ENCODE measurements at regions not wholly inside any gene's neighbourhood (a gene's known extent, or its start where the extent isn't known, plus 50 kb on each side); places are given as distances from the start of the nearest gene placed in this dataset.

DNA sequence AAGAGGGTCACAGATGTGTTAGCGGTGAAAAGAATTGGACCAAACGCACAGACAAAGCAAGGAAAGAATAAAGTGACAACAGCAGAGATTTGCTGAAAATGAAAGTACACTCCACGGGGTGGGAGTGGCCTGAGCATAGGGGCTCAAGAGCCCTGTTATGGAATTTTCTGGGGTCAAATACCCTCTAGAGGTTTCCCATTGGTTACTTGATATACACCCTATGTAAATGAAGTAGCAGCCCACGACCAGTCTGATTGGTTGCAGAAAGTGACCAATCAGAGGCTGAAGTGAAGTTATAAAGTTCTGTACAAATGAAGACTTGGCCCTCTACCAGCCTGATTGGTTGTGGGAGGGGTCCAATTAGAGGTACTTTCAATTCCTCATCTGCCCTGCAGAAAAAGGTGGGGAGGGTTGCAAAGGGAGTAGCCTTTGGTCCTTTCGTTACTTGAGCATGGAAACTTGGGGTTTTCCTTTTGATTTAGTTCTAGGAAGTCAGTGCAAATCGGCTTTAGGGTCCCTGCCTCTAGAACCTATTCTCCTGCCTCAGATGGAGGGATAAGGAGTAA lies 125.6 kb upstream of the PRPS1L1 start:
- no peak for DNase-seq (ENCODE audit: low read depth, low spot score)

DNA sequence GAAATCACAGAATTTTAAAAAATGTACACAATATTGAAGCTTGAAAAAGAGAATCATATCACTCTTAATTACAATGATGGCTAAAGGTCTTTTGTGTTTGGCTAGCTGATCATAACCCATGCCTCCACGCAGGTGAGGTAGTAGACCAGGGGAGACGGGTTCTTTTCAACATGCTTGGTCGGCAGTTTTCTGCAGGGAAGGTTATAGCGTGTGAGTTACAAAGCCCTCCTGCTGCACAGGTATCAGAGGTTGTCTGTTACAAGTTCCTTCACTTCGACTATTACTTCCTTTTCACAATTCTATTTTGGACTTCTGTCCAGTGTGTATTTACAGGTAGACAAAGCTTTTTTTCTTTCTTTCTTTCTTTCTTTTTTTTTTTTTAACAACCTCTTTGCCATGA lies 127.1 kb upstream of the PRPS1L1 start:
- DNase-seq (ENCODE audit: low read depth, low spot score): no peak

DNA sequence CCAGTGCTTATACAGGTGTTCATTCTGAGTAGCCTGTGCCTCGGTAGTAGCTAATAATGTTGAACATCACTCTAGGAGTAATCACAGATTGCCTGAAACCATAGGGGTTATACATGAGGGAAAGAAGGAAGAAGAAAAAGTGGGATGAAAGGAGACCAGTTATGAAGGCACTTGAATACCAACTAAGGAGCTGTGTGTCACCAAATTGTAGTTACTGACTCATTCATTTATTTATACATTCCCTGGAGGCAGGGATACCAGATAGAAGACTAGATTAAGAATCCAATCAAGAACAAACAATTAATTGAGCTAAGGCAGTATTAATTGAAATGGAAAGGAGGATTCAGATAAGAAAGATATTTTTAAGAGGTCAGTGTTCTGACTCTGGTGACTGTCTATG lies 129.6 kb upstream of the PRPS1L1 start:
- DNase-seq (ENCODE audit: low read depth, low spot score): no peak

DNA sequence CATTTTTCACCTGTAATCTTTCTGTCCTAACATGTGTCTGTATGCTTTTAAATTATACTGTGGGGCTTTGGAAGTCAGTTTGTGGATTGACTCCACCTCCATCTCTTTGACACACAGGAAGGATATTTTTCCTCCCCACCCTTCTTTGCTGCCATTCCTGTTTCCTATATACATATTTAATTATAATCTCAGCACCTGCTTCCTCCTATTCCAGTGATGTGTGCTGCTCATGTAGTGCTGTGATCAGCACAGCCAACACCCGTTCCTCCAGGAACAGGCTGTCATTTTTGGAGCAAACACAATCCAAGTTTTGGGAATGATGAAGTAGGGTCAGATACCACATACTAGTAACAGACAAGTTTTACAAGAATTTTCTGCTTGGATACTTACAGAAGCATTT lies 135.0 kb upstream of the PRPS1L1 start:
- DNase-seq (ENCODE audit: low read depth, low spot score): no peak

DNA sequence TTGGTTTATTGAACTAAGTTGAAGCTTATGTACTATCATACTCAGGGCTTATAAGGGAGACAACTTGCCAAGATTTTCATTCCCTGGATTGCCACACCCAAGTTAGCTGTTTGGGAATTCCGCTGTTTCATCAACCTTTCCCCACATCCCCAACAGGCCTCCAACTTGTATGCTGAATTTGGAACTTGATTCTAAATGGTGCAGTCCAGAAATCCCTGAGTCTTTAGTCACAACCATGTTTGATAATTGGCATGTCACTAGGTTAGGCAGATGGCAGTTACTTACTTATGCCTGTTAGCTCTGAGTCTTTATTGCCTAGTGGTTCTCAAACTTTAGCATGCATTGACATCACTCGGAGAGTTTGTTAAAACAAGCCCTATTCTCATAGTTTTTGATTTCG lies 135.4 kb upstream of the PRPS1L1 start:
- no peak for DNase-seq (ENCODE audit: low read depth, low spot score)

DNA sequence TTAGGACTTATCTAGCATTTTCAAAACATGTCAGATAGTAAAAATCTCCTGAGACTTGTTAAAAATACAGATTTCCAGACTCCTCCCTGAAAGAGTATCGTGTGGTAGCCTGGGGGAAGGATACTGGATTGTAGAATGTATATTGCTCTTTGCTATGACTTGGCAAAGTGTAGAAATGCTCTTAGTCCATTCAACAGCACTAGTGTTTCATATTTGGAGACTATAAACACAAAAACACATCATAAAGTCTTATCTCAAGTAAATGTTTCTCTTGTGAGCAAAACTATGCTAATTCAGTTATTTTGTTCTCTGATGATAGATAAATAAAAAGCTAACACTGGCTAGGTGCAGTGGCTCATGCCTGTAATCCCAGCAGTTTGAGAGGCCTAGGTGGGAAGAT lies 137.5 kb upstream of the PRPS1L1 start:
- no peak for DNase-seq (ENCODE audit: low read depth, low spot score)

DNA sequence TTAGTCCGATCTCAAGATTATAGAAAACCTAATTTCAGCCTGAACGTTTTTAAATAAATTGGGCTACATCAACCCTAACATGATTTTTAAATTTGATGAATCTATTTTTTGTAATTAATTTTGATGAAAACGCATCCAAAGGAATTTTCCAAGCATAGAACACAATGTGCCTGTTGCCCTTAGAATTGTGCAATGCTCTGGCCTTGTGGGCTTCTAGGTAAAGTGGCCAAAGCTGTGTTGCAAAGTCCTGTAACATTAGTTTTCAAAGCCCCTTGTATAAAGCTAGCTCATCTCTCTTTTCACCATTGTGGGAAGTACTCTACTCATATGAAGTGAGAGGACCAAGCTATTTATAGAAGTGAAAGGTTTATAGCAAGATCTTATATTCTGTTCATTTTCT lies 138.4 kb upstream of the PRPS1L1 start:
- DNase-seq (ENCODE audit: low read depth, low spot score): no peak

DNA sequence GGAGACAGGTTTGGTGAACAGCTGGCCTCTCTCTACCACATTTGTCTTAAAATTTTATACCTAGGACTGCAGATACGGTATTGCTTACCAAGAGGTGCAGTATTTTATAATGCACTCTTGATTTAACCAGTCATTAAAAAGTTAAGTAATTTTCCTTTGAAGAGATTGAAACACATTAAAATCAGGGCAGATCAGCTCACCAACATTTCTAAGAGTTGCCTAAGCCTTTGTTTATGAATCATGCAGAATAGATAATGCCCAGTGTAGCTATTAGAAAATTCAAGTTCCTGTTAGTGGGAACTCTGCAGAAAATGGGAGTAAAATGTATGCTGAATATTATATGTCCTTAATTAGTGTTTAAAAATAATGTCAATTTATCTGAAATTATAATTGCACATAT lies 140.2 kb upstream of the PRPS1L1 start:
- no peak for DNase-seq (ENCODE audit: low read depth, low spot score)

DNA sequence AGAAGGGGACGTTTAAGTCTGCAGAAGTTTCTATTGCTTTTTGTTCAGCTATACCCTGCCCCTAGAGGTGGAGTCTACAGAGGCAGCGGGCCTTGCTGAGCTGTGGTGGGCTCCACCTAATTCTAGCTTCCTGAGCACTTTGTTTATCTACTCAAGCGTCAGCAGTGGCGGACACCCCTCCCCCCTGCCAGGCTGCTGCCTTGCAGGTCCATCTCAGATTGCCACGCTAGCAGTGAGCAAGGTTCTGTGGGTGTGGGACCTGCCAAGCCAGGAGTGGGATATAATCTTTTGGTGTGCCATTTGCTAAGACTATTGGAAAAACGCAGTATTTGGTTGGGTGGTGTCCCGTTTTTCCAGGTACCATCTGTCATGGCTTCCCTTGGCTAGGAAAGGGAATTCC lies 147.3 kb upstream of the PRPS1L1 start:
- DNase-seq (ENCODE audit: low read depth, low spot score): no peak

DNA sequence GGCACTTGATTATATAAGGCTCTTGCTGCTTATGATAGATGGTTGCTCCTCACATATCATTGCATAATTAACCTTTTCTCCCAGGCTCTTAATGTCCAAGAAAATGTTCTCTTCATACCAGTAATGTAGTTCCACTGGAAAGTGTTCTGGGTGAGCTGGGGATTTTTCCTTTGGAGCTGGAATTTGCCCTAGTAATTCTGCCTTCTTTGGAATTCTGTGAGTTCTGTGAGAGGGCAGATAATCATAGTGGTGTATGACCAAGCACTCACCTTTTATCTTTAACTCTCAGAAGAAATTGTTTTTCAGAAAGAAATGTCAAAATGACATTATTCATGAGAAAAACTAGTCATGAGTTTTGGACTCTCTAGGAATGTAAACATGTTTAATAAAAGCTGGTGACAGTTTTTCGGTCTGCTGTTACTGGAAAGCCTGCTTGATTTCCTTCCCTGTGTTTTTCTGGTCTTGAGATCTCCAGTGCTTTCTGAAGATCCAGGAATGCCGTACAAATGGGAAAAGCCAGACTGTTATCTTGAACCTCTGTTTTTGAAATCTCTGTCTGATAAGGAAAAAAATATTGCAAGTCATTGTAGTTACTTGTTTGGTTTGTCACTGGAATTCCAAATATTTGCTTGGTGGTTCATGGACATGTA lies 148.3 kb upstream of the PRPS1L1 start:
- no peak for DNase-seq (ENCODE audit: low read depth, low spot score)

DNA sequence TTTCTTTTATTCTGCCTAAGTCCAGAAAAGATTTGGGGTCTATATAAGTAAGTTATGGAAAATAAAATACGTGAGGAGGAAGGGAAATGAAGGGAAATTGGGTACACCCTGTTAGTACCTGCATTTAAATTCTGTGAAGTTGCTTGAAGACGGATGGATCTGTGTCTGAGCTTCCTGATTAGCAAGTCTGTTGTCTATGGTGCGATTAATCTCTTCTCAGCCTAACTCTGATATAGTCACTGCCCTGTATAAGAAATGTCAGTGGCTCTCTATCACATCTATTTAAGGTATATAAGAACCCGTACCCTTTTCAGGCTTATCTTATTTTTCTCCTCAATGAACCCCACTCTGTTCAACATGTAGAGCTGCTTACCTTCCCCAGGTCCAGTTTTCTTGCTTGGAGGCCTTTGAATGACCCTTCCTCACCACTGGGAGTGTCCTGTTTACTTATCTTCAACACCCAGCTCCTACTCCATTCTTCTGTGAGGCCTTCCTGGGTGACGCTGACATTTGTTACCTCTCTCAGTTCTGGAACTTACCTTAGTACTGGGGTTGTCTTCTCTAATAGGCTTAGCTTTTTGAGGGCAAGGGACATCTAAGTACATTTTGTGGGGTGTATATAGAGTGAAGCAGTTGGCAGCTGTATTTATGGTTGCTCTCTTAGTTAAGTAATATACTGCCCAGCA lies 149.6 kb upstream of the PRPS1L1 start:
- no peak for DNase-seq (ENCODE audit: low read depth, low spot score)

DNA sequence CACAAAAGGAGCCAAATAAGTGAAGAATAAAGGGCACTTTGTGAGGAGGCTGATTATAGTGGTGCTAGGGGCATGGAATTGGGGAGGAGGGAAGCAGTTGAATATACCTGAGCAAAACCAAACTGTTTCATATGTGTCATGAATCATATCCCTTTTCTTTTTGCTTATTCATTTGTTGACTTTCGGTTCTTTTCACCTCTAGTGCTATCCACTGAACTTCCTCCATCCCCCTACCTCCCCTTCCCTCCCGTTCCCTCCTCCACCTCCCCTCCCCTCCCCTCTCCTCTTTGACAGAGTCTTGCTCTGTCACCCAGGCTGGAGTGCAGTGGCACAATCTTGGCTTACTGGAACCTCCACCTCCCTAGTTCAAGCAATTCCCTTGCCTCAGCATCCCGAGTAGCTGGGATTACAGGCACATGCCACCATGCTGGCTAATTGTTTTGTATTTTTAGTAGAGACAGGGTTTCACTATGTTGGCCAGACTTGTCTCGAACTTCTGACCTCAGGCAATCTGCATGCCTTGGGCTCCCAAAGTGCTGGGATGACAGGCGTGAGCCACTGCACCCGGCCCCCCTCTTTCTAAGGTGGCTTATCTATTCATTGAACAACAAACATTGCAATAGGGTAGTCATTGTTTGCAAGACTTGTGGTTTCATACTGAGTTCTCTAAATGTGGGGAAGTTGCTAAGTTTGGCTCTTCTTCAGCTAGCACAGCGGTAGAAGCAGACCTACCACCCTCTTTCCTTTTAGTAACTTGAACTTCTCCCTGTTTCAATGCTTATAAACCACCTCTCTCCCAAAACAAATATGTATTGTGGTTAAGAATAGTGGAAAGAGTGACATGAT lies 150.4 kb upstream of the PRPS1L1 start:
- peak; percentile 4 for DNase-seq (ENCODE audit: low read depth, low spot score)

DNA sequence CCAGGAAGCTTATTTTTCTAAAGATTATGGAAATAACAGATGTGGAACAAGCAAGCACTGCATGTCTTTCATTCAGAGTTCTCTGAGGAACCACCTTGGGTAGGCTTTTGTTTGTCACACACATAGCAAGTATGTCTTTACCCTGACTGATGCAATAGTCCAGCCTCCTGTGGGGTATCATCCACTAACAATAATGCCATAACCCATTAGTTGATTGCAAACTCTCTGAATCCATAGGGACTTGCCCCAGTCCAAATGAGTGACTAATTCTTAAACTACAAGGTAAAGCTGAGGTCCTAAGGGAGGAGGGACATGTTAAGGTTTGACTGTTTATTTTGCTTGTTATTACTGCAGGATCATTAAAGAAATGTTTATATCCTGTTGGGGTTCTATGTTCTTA lies 151.4 kb upstream of the PRPS1L1 start:
- no peak for DNase-seq (ENCODE audit: low read depth, low spot score)

DNA sequence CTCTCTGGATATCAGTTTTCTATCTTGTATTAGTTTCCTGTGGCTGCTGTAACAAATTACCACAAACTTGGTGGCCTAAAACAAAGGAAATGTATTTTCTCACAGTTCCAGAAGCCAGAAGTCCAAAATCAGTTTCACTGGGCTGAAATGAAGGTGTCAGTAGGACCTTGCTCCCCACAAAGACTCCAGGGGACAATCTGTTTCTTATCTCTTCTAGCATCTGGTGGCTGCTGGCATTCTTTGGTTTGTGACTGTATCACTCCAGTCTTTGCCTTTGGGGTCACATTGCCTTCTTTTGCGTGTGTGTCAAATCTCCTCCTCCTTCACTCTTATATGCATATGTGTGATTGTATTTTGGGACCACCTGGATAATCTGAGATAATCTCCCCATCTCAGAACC lies 153.0 kb upstream of the PRPS1L1 start:
- no peak for DNase-seq (ENCODE audit: low read depth, low spot score)

DNA sequence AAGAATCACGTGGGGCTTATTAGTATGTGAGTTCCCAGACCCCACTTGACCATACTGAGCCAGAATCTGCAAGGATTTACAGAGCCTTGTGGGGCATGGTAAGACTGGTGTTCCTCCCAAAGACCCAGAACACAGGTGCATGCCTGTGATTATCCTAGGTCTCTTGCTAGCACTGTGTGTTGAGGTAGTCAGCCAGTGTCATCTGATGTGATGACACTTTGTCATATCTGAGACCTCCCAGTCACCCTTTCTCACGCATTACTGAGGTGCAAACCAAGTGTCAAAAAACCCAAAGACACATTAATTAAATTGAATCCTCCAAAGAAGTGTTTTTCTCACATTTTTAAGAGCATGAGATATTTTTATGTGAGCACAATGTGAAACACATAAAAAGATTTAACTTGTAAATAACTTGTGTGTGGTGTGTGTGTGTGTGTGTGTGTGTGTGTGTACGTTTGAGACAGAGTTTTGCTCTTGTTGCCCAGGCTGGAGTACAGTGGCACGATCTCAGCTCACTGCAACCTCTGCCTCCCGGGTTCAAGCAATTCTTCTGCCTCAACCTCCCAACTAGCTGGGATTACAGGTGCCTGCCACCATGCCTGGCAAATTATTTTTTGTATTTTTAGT lies 162.0 kb upstream of the PRPS1L1 start:
- DNase-seq (ENCODE audit: low read depth, low spot score): no peak

DNA sequence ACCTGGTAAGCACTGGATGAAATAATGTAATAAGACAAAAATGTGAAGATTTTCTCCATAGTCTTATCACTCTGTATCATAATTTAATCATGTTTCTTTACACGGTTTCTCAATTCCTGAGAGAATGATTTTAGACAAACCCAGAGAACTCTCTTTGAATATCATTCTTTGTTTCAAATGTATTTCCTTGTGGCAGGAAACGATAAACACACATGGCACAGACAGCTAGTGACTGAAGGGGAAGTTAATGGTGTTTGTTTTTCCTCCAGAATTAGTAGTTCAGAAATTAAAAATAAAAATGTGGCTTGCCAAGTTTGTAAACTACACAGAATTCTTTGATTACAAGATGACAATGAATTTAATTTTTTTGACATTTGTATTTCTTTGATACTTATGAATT lies 163.7 kb upstream of the PRPS1L1 start:
- no peak for DNase-seq (ENCODE audit: low read depth, low spot score)

DNA sequence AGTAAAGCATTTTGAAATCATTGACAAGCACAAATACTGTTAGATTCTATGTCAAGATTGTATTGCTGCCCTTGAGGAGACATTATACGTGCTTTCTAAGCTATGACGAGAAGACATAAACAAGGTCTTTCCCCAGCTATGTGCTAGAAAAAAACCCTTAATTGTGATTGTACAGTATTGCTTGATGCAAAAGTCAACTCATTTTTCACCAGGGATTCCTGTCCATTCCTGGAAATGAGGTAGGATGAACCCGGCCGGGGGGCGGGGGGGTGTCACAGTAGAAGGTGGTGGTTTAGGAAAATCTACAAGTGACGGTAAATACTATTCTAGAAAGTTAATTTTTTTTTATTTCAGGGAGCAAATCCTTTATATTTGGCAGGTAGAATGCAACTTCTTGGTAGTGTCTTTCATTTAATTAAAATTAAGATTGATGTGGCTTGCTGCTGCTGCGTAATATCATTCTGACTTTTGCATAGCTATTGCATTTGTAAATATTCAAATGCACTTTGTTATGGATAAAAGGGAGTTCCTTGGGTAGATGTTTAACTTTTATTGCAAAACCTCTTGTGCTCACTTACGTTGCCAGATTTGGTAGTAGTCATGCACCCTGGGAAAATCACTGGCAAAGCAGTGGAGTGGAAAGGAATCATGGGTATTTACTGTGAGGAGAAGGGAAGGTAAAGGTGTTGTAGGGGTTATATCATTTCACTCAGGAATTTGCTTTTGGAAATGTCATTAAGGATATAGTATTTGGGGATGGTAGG lies 164.4 kb upstream of the PRPS1L1 start:
- no peak for DNase-seq (ENCODE audit: low read depth, low spot score)

DNA sequence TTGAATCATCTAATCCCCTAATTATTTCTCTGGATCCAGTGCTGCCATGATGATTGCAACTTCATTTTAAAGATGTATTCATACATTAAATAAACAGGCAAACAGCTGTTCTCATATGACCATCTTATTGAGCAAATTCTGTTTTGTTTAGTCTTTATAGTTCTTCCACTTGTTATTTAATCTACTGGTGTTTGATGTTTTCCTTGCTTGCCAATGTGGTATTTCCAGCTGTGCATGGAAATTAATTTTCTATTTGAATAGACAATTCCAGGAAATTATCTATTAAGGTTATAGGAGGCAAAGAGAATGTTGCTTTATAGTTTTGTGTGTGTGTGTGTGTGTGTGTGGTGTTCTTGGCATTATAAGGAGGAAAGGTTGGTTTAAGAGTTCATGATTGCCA lies 167.0 kb upstream of the PRPS1L1 start:
- no peak for DNase-seq (ENCODE audit: low read depth, low spot score)

DNA sequence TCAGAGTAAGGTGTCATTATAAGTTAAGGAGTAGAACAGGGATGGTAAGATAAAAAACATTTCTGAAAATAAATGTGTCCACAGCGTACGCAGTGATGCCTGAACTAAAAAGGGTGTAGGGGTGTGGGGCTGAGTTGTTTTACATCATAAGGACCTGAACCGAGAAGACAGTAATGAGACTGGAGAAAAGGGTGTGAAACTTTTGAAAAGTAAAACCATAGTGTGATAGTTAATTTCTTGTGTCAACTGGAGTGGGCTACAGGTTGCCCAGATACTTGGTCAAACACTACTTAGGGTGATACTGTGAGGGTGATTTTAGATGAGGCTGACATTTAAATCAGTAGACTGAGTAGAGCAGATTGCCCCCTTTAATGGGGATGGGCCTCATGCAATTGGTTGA lies 169.0 kb upstream of the PRPS1L1 start:
- no peak for DNase-seq (ENCODE audit: low read depth, low spot score)

DNA sequence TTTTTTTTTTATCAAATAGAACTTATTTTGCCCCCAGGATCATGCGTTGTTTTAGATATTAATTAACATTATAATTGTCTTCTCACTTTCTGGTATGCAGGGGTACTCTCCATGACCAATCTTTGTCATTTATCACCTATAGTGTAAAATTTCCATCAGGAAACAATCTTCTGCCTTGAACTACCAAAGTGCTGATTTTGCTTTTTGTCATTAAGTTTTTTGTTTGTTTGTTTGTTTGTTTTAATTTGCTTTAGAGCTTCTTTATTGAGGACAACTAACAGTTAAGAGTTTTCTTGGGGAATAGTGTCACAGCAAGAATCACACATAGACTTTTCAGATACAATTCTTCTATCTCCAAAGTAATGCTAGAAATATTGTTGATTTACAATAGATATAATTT lies 171.2 kb upstream of the PRPS1L1 start:
- DNase-seq (ENCODE audit: low read depth, low spot score): no peak

DNA sequence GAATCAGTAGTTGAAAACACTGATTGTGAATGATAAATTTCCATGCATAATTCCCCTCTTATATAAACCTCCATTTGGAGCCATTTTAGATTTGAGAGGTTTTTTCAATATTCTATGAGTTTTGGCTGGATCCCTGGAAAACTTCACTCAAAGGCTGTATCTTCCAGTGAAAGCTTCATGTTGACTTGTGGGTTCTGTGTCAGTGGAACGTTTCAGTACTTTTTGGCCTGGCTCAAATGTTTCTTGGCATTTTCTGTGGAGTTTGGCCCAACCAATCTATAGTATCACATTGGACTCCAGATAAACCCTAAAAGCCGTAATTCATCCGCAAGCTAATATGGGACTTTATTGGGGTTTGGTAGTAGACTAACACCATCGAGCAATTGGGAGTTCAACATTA lies 172.6 kb upstream of the PRPS1L1 start:
- no peak for DNase-seq (ENCODE audit: low read depth, low spot score)

Data from brain pericyte (primary cell).